HCT116 (cell line): ENCODE measurements at regions not wholly inside any gene's neighbourhood (a gene's known extent, or its start where the extent isn't known, plus 50 kb on each side); places are given as distances from the start of the nearest gene placed in this dataset.

ENCODE experiments used
- CEBPB ChIP-seq: IDR thresholded peaks from 2 replicates; pipeline ENCODE4 v1.6.1; 2012; ENCODE audit warnings: low read depth
- CTCF ChIP-seq, 3 experiments: fragments of 200-600 bp in 1 of 3; sonication (generic) in 1 of 3; IDR thresholded peaks in 2 of 3; conservative IDR thresholded peaks in 1 of 3; 2 replicates each; pipeline ENCODE4 v1.5.1; 2012 to 2017; ENCODE audit warnings: low read depth in 2 of 3, low read length in 2 of 3, antibody characterized with exemption in 1 of 3, borderline replicate concordance in 1 of 3, control low read depth in 1 of 3, mild to moderate bottlenecking in 1 of 3, mixed read lengths in 1 of 3, mixed run types in 1 of 3, moderate library complexity in 1 of 3; ENCODE audit not compliant: insufficient read depth in 1 of 3
- EGR1 ChIP-seq: IDR thresholded peaks from 2 replicates; pipeline ENCODE4 v1.6.1; 2012; ENCODE audit warnings: low read depth
- ELF1 ChIP-seq: IDR thresholded peaks from 2 replicates; pipeline ENCODE4 v1.6.1; 2012; ENCODE audit warnings: low read depth, borderline replicate concordance
- EZH2 ChIP-seq: fragments of 200-600 bp; sonication (generic); IDR thresholded peaks from 2 replicates; pipeline ENCODE4 v1.6.1; 2017; ENCODE audit warnings: antibody characterized with exemption, mixed run types
- JUND ChIP-seq: IDR thresholded peaks from 2 replicates; pipeline ENCODE4 v1.6.1; 2012
- POLR2A ChIP-seq: IDR thresholded peaks from 2 replicates; pipeline ENCODE4 v1.7.0; 2011; ENCODE audit warnings: borderline replicate concordance; ENCODE audit not compliant: insufficient read depth, insufficient read length; ENCODE audit errors: extremely low read depth
- POLR2AphosphoS5 ChIP-seq: IDR thresholded peaks from 2 replicates; pipeline ENCODE4 v1.6.1; 2011; ENCODE audit warnings: mild to moderate bottlenecking, low read depth, low read length, moderate library complexity
- SIN3A ChIP-seq: IDR thresholded peaks from 2 replicates; pipeline ENCODE4 v1.6.1; 2012; ENCODE audit warnings: low read depth
- SP1 ChIP-seq: IDR thresholded peaks from 2 replicates; pipeline ENCODE4 v1.6.1; 2012; ENCODE audit warnings: low read depth
- ZFX ChIP-seq: fragments of 450-650 bp; IDR thresholded peaks from 2 replicates; pipeline ENCODE4 v1.6.1; 2017
- TF ChIP-seq, protein P1 (sequence below): IDR thresholded peaks from 2 replicates; pipeline ENCODE4 v1.6.1; 2012
- TF ChIP-seq, protein P2 (sequence below): IDR thresholded peaks from 2 replicates; pipeline ENCODE4 v1.6.1; 2012

DNA sequence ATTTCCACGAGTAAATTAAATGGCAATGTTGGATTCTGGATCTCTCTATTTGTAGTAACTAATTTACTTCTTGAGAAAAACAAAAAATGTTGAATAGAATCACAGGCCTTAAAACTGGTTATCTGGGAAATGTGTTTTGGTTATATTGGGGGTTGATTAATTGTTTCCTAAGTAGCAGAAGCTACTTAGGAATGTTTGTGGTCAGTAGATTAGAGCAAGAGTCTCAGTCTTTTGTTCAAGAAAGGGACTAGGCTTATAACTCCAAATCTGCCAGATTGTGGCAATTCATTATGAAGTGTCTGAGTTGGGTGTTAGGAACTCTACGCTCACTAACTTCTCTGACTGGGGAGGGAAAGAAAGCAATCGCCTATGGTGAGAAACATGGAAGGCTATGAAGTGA, 244.3 kb upstream of the PHYHIPL start:
- no peak for TF ChIP-seq POLR2A
- TF ChIP-seq CTCF (IDR thresholded peaks at IDR 0.05 in 2 of 3, conservative IDR thresholded peaks at IDR 0.05 in 1 of 3; ENCODE audit: borderline replicate concordance in 1 of 3, insufficient read depth in 1 of 3, low read depth in 2 of 3, low read length in 2 of 3) = no peak
- no peak for TF ChIP-seq CEBPB
- TF ChIP-seq, protein P1, sequence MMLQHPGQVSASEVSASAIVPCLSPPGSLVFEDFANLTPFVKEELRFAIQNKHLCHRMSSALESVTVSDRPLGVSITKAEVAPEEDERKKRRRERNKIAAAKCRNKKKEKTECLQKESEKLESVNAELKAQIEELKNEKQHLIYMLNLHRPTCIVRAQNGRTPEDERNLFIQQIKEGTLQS = no peak
- TF ChIP-seq, protein P2, sequence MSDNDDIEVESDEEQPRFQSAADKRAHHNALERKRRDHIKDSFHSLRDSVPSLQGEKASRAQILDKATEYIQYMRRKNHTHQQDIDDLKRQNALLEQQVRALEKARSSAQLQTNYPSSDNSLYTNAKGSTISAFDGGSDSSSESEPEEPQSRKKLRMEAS = no peak
- TF ChIP-seq ZFX = no peak
- TF ChIP-seq SIN3A = no peak
- TF ChIP-seq POLR2AphosphoS5 = no peak
- TF ChIP-seq JUND = no peak
- TF ChIP-seq EZH2 = no peak
- TF ChIP-seq SP1 = no peak
- TF ChIP-seq EGR1 = no peak
- TF ChIP-seq ELF1 = no peak
